Activated CD4-positive, alpha-beta T cell treated with anti-CD3 and anti-CD28 coated beads, Interleukin-2, amount 10 ng/mL, durations not matched to agents 24 days and 14 days (primary cell): ENCODE measurements at regions not wholly inside any gene's neighbourhood (a gene's known extent, or its start where the extent isn't known, plus 50 kb on each side); places are given as distances from the start of the nearest gene placed in this dataset.
"Not testable (repeated sequence)": the region's sequence is repeated elsewhere in the genome, so short reads cannot be mapped to it uniquely, and the experiment has no call there.

Source experiments
- DNase-seq: peaks from one replicate; pipeline ENCODE4 v3.0.0; 2022
- H3K27ac Mint-ChIP-seq: one replicate; pipeline ENCODE4 v1.8.0; 2022; ENCODE audit warnings: mild to moderate bottlenecking, mixed read lengths
- H3K27me3 Mint-ChIP-seq: one replicate; pipeline ENCODE4 v1.8.0; 2022; ENCODE audit warnings: mixed read lengths
- H3K36me3 Mint-ChIP-seq: one replicate; pipeline ENCODE4 v1.8.0; 2022; ENCODE audit warnings: low read depth, mild to moderate bottlenecking, mixed read lengths
- H3K4me1 Mint-ChIP-seq: one replicate; pipeline ENCODE4 v1.8.0; 2021; ENCODE audit warnings: mixed read lengths
- H3K4me3 Mint-ChIP-seq: one replicate; pipeline ENCODE4 v1.8.0; 2022; ENCODE audit warnings: mild to moderate bottlenecking, moderate library complexity, mixed read lengths
- H3K9me3 Mint-ChIP-seq: one replicate; pipeline ENCODE4 v1.8.0; 2021; ENCODE audit warnings: mixed read lengths
- intact Hi-C: fragments of 100-400 bp; cut with micrococcal nuclease; formaldehyde crosslinking; loops from one replicate; pipeline ENCODE4 v1.15.1; 2023

- peak; percentile 19 for DNase-seq
- Mint-ChIP-seq H3K4me3 (no peak overlapping the region), H3K9me3 (no peaks in the 10 kb centered on the region), H3K27me3 (no peaks in the 10 kb centered on the region), H3K27ac (no peak overlapping the region), H3K36me3 (no peaks in the 10 kb centered on the region), H3K4me1 (no peaks in the 10 kb centered on the region)
- intact Hi-C loops, result no loop called here
Measured at GRCh38 chr13:97742084-97742483, 211.4 kb upstream of the IPO5 start.

- no peaks in the 10 kb centered on the region for H3K9me3 Mint-ChIP-seq
- H3K27ac Mint-ChIP-seq, result no peak overlapping the region
- peak; percentile 6 for DNase-seq
- no peaks in the 10 kb centered on the region for H3K4me1 Mint-ChIP-seq
- intact Hi-C loops, result no loop called here
- no peaks in the 10 kb centered on the region for H3K36me3 Mint-ChIP-seq
- no peaks in the 10 kb centered on the region for H3K27me3 Mint-ChIP-seq
- no peak overlapping the region for H3K4me3 Mint-ChIP-seq
Measured at GRCh38 chr13:97743938-97744337, 209.5 kb upstream of the IPO5 start.

- DNase-seq, result peak; percentile 21
- H3K27me3 Mint-ChIP-seq, result no peaks in the 10 kb centered on the region
- no peaks in the 10 kb centered on the region for H3K36me3 Mint-ChIP-seq
- intact Hi-C loops, result no loop called here
- H3K4me1 Mint-ChIP-seq, result no peaks in the 10 kb centered on the region
- no peak overlapping the region for H3K4me3 Mint-ChIP-seq
- H3K27ac Mint-ChIP-seq, result no peak overlapping the region
- H3K9me3 Mint-ChIP-seq, result no peaks in the 10 kb centered on the region
Measured at GRCh38 chr13:97746649-97747048, 206.8 kb upstream of the IPO5 start.

- H3K27ac Mint-ChIP-seq, result no peak overlapping the region
- intact Hi-C loops, result no loop called here
- H3K9me3 Mint-ChIP-seq, result no peaks in the 10 kb centered on the region
- no peaks in the 10 kb centered on the region for H3K4me1 Mint-ChIP-seq
- no peaks in the 10 kb centered on the region for H3K36me3 Mint-ChIP-seq
- H3K27me3 Mint-ChIP-seq, result no peaks in the 10 kb centered on the region
- peak; percentile 33 for DNase-seq
- no peak overlapping the region for H3K4me3 Mint-ChIP-seq
Measured at GRCh38 chr13:97749174-97749573, 204.3 kb upstream of the IPO5 start.

GRCh38 chr13:97751477-97751876 is 202.0 kb upstream of the IPO5 start:
- no peaks in the 10 kb centered on the region for H3K4me1 Mint-ChIP-seq
- DNase-seq, result no peak
- H3K9me3 Mint-ChIP-seq, result no peaks in the 10 kb centered on the region
- intact Hi-C loops, result no loop called here
- H3K36me3 Mint-ChIP-seq, result no peaks in the 10 kb centered on the region
- H3K4me3 Mint-ChIP-seq, result no peak overlapping the region
- H3K27ac Mint-ChIP-seq, result no peak overlapping the region
- H3K27me3 Mint-ChIP-seq, result peaks cover under 1% of the 10 kb centered on the region

GRCh38 chr13:97752961-97753668 is 200.4 kb upstream of the IPO5 start:
- intact Hi-C loops, result no loop called here
- Mint-ChIP-seq H3K27ac (no peak overlapping the region), H3K4me3 (no peak overlapping the region), H3K36me3 (no peaks in the 10 kb centered on the region), H3K4me1 (no peaks in the 10 kb centered on the region), H3K9me3 (no peaks in the 10 kb centered on the region), H3K27me3 (peaks cover 2% of the 10 kb centered on the region)
- peak; percentile 32 for DNase-seq

- peaks cover 2% of the 10 kb centered on the region for H3K27me3 Mint-ChIP-seq
- intact Hi-C loops, result no loop called here
Measured at GRCh38 chr13:97753942-97754670, 199.4 kb upstream of the IPO5 start.

GRCh38 chr13:97757807-97758206 is 195.7 kb upstream of the IPO5 start:
- no peak overlapping the region for H3K4me3 Mint-ChIP-seq
- H3K9me3 Mint-ChIP-seq, result no peaks in the 10 kb centered on the region
- peaks cover 2% of the 10 kb centered on the region for H3K27me3 Mint-ChIP-seq
- no peak overlapping the region for H3K27ac Mint-ChIP-seq
- no peaks in the 10 kb centered on the region for H3K36me3 Mint-ChIP-seq
- no peaks in the 10 kb centered on the region for H3K4me1 Mint-ChIP-seq
- peak; percentile 20 for DNase-seq
- intact Hi-C loops, result no loop called here

More at GRCh38 chr13:97753942-97754670, 199.4 kb upstream of the IPO5 start:
- peak; percentile 48 for DNase-seq
- H3K36me3 Mint-ChIP-seq, result no peaks in the 10 kb centered on the region
- H3K9me3 Mint-ChIP-seq, result no peaks in the 10 kb centered on the region
- no peaks in the 10 kb centered on the region for H3K4me1 Mint-ChIP-seq
- no peak overlapping the region for H3K4me3 Mint-ChIP-seq
- H3K27ac Mint-ChIP-seq, result no peak overlapping the region

- DNase-seq, result peak; percentile 6
- Mint-ChIP-seq H3K9me3 (no peaks in the 10 kb centered on the region), H3K4me1 (no peaks in the 10 kb centered on the region), H3K36me3 (no peaks in the 10 kb centered on the region), H3K4me3 (no peak overlapping the region), H3K27ac (no peak overlapping the region), H3K27me3 (peaks cover 2% of the 10 kb centered on the region)
- intact Hi-C loops, result no loop called here
Measured at GRCh38 chr13:97758317-97758716, 195.2 kb upstream of the IPO5 start.

GRCh38 chr13:97761796-97762540 is 191.5 kb upstream of the IPO5 start:
- H3K27me3 Mint-ChIP-seq, result no peaks in the 10 kb centered on the region
- no peak overlapping the region for H3K4me3 Mint-ChIP-seq
- no peak overlapping the region for H3K27ac Mint-ChIP-seq
- no peaks in the 10 kb centered on the region for H3K36me3 Mint-ChIP-seq
- intact Hi-C loops, result no loop called here
- no peaks in the 10 kb centered on the region for H3K4me1 Mint-ChIP-seq
- no peak for DNase-seq
- H3K9me3 Mint-ChIP-seq, result no peaks in the 10 kb centered on the region

GRCh38 chr13:97766749-97767148 is 186.7 kb upstream of the IPO5 start:
- Mint-ChIP-seq H3K27ac (no peak overlapping the region), H3K4me3 (no peak overlapping the region), H3K36me3 (no peaks in the 10 kb centered on the region), H3K9me3 (no peaks in the 10 kb centered on the region), H3K27me3 (no peaks in the 10 kb centered on the region), H3K4me1 (no peaks in the 10 kb centered on the region)
- intact Hi-C loops, result no loop called here
- DNase-seq, result no peak

GRCh38 chr13:97768134-97768533 is 185.3 kb upstream of the IPO5 start:
- Mint-ChIP-seq H3K9me3 (no peaks in the 10 kb centered on the region), H3K27me3 (no peaks in the 10 kb centered on the region), H3K36me3 (no peaks in the 10 kb centered on the region), H3K4me3 (no peak overlapping the region), H3K4me1 (no peaks in the 10 kb centered on the region), H3K27ac (no peak overlapping the region)
- intact Hi-C loops, result no loop called here
- no peak for DNase-seq

GRCh38 chr13:97770231-97770630 is 183.2 kb upstream of the IPO5 start:
- DNase-seq, result peak; percentile 23
- H3K27ac Mint-ChIP-seq, H3K9me3 Mint-ChIP-seq, H3K4me1 Mint-ChIP-seq, H3K4me3 Mint-ChIP-seq, H3K36me3 Mint-ChIP-seq, H3K27me3 Mint-ChIP-seq, intact Hi-C loops: not testable (repeated sequence)

- H3K4me3 Mint-ChIP-seq, H3K27me3 Mint-ChIP-seq, intact Hi-C loops, DNase-seq, H3K9me3 Mint-ChIP-seq, H3K27ac Mint-ChIP-seq, H3K4me1 Mint-ChIP-seq, H3K36me3 Mint-ChIP-seq: not testable (repeated sequence)
Measured at GRCh38 chr13:97772466-97772865, 181.0 kb upstream of the IPO5 start.
